Mononuclear cell (primary cell): ENCODE measurements at regions not wholly inside any gene's neighbourhood (a gene's known extent, or its start where the extent isn't known, plus 50 kb on each side); places are given as distances from the start of the nearest gene placed in this dataset.

Experiments
- H3K27me3 ChIP-seq: 2 replicates; pipeline ENCODE4 v1.6.0; 2011; ENCODE audit warnings: low read length, control low read depth; ENCODE audit not compliant: insufficient read depth
- H3K4me1 ChIP-seq: 2 replicates; pipeline ENCODE4 v1.5.1; 2011; ENCODE audit warnings: mild to moderate bottlenecking, low read length, control low read depth; ENCODE audit not compliant: insufficient read depth
- H3K4me3 ChIP-seq: 2 replicates; pipeline ENCODE4 v1.5.1; 2011; ENCODE audit warnings: mild to moderate bottlenecking, low read length, moderate library complexity
- H3K9me3 ChIP-seq: 2 replicates; pipeline ENCODE4 v1.5.1; 2011; ENCODE audit warnings: low read depth, mild to moderate bottlenecking, control low read depth, low read length

- Histone ChIP-seq H3K4me1 (no peaks in the 10 kb centered on the region), H3K4me3 (no peak overlapping the region), H3K27me3 (no peaks in the 10 kb centered on the region), H3K9me3 (no peaks in the 10 kb centered on the region)
These were observed 394.8 kb downstream of the PTPRC start for GRCh38 chr1:199033661-199034060.

GRCh38 chr1:199038156-199038555, 399.3 kb downstream of the PTPRC start:
- H3K27me3 ChIP-seq, result no peaks in the 10 kb centered on the region
- H3K4me3 ChIP-seq, result no peak overlapping the region
- H3K4me1 ChIP-seq, result peaks cover 17% of the 10 kb centered on the region
- no peaks in the 10 kb centered on the region for H3K9me3 ChIP-seq

GRCh38 chr1:199040076-199040905, 401.5 kb downstream of the PTPRC start:
- H3K9me3 ChIP-seq, result no peaks in the 10 kb centered on the region
- no peak overlapping the region for H3K4me3 ChIP-seq
- no peaks in the 10 kb centered on the region for H3K27me3 ChIP-seq
- H3K4me1 ChIP-seq, result peaks cover 17% of the 10 kb centered on the region

GRCh38 chr1:199041173-199041914, 402.5 kb downstream of the PTPRC start:
- Histone ChIP-seq H3K4me3 (no peak overlapping the region), H3K27me3 (no peaks in the 10 kb centered on the region), H3K9me3 (no peaks in the 10 kb centered on the region), H3K4me1 (peaks cover 17% of the 10 kb centered on the region)

- Histone ChIP-seq H3K4me3 (no peak overlapping the region), H3K27me3 (no peaks in the 10 kb centered on the region)
These were observed 403.4 kb downstream of the PTPRC start for GRCh38 chr1:199042193-199042592.

GRCh38 chr1:199044191-199044590, 405.4 kb downstream of the PTPRC start:
- Histone ChIP-seq H3K27me3 (no peaks in the 10 kb centered on the region), H3K4me3 (no peak overlapping the region)

More at GRCh38 chr1:199042193-199042592, 403.4 kb downstream of the PTPRC start:
- no peaks in the 10 kb centered on the region for H3K9me3 ChIP-seq
- H3K4me1 ChIP-seq, result peaks cover 17% of the 10 kb centered on the region

GRCh38 chr1:199046618-199047017, 407.8 kb downstream of the PTPRC start:
- Histone ChIP-seq H3K4me1 (peaks cover 4% of the 10 kb centered on the region), H3K4me3 (no peak overlapping the region), H3K27me3 (no peaks in the 10 kb centered on the region), H3K9me3 (peaks cover 38% of the 10 kb centered on the region)

More at GRCh38 chr1:199044191-199044590, 405.4 kb downstream of the PTPRC start:
- peaks cover 18% of the 10 kb centered on the region for H3K9me3 ChIP-seq
- peaks cover 17% of the 10 kb centered on the region for H3K4me1 ChIP-seq

- no peak overlapping the region for H3K4me3 ChIP-seq
- no peaks in the 10 kb centered on the region for H3K4me1 ChIP-seq
- no peaks in the 10 kb centered on the region for H3K27me3 ChIP-seq
- H3K9me3 ChIP-seq, result peaks cover 16% of the 10 kb centered on the region
These were observed 415.9 kb downstream of the PTPRC start for GRCh38 chr1:199054694-199055093.

GRCh38 chr1:199057322-199057721, 418.5 kb downstream of the PTPRC start:
- Histone ChIP-seq H3K4me1 (no peaks in the 10 kb centered on the region), H3K9me3 (no peaks in the 10 kb centered on the region), H3K4me3 (no peak overlapping the region), H3K27me3 (no peaks in the 10 kb centered on the region)

GRCh38 chr1:199058281-199058680, 419.4 kb downstream of the PTPRC start:
- no peak overlapping the region for H3K4me3 ChIP-seq
- no peaks in the 10 kb centered on the region for H3K27me3 ChIP-seq
- H3K4me1 ChIP-seq, result no peaks in the 10 kb centered on the region
- H3K9me3 ChIP-seq, result no peaks in the 10 kb centered on the region

GRCh38 chr1:199064971-199065370, 426.1 kb downstream of the PTPRC start:
- Histone ChIP-seq H3K4me3 (no peak overlapping the region), H3K27me3 (no peaks in the 10 kb centered on the region), H3K4me1 (no peaks in the 10 kb centered on the region), H3K9me3 (no peaks in the 10 kb centered on the region)

- H3K9me3 ChIP-seq, result no peaks in the 10 kb centered on the region
- H3K4me3 ChIP-seq, result no peak overlapping the region
- no peaks in the 10 kb centered on the region for H3K27me3 ChIP-seq
- H3K4me1 ChIP-seq, result no peaks in the 10 kb centered on the region
These were observed 428.6 kb downstream of the PTPRC start for GRCh38 chr1:199067483-199067882.

GRCh38 chr1:199071080-199071479, 432.2 kb downstream of the PTPRC start:
- no peaks in the 10 kb centered on the region for H3K27me3 ChIP-seq
- H3K4me3 ChIP-seq, result no peak overlapping the region
- H3K4me1 ChIP-seq, result no peaks in the 10 kb centered on the region
- H3K9me3 ChIP-seq, result no peaks in the 10 kb centered on the region

GRCh38 chr1:199073166-199073565, 434.3 kb downstream of the PTPRC start:
- no peaks in the 10 kb centered on the region for H3K27me3 ChIP-seq
- no peaks in the 10 kb centered on the region for H3K9me3 ChIP-seq
- no peak overlapping the region for H3K4me3 ChIP-seq
- no peaks in the 10 kb centered on the region for H3K4me1 ChIP-seq

GRCh38 chr1:199075792-199076191, 437.0 kb downstream of the PTPRC start:
- Histone ChIP-seq H3K4me3 (no peak overlapping the region), H3K9me3 (no peaks in the 10 kb centered on the region), H3K4me1 (no peaks in the 10 kb centered on the region), H3K27me3 (no peaks in the 10 kb centered on the region)
